GM12865 (cell line): ENCODE measurements at regions not wholly inside any gene's neighbourhood (a gene's known extent, or its start where the extent isn't known, plus 50 kb on each side); places are given as distances from the start of the nearest gene placed in this dataset.
"Not testable (repeated sequence)": the region's sequence is repeated elsewhere in the genome, so short reads cannot be mapped to it uniquely, and the experiment has no call there.

Source experiments
- DNase-seq: peaks from one replicate; pipeline ENCODE4 v3.0.0; 2010; ENCODE audit warnings: low read depth
- H3K4me3 ChIP-seq: 2 replicates; pipeline ENCODE4 v1.5.1; 2011; ENCODE audit warnings: mild to moderate bottlenecking, low read depth, low read length, control low read depth
- CTCF ChIP-seq: IDR thresholded peaks from 2 replicates; pipeline ENCODE4 v1.5.1; 2011; ENCODE audit warnings: low read length, control low read depth, low read depth, inconsistent platforms; ENCODE audit not compliant: insufficient read depth; ENCODE audit errors: missing control alignments

- DNase-seq = no peak
- no peak overlapping the region for H3K4me3 ChIP-seq
- no peak for TF ChIP-seq CTCF
Observed at GRCh38 chr5:118310401-118310800, 677.9 kb downstream of the DTWD2 start.

- no peak for TF ChIP-seq CTCF
- DNase-seq = no peak
- no peak overlapping the region for H3K4me3 ChIP-seq
Observed at GRCh38 chr5:118303296-118303695, 685.1 kb downstream of the DTWD2 start.

GRCh38 chr5:118302786-118303185 is 685.6 kb downstream of the DTWD2 start:
- no peak for TF ChIP-seq CTCF
- DNase-seq = no peak
- no peak overlapping the region for H3K4me3 ChIP-seq

GRCh38 chr5:118301696-118302095 is 686.7 kb downstream of the DTWD2 start:
- no peak for DNase-seq
- no peak overlapping the region for H3K4me3 ChIP-seq
- no peak for TF ChIP-seq CTCF

GRCh38 chr5:118295045-118295444 is 693.3 kb downstream of the DTWD2 start:
- no peak for DNase-seq
- TF ChIP-seq CTCF = no peak
- no peak overlapping the region for H3K4me3 ChIP-seq

GRCh38 chr5:118293378-118293777 is 695.0 kb downstream of the DTWD2 start:
- TF ChIP-seq CTCF = no peak
- no peak for DNase-seq

GRCh38 chr5:118290204-118290603 is 698.1 kb downstream of the DTWD2 start:
- H3K4me3 ChIP-seq = no peak overlapping the region
- no peak for DNase-seq
- no peak for TF ChIP-seq CTCF

More at GRCh38 chr5:118293378-118293777, 695.0 kb downstream of the DTWD2 start:
- no peak overlapping the region for H3K4me3 ChIP-seq

- DNase-seq, H3K4me3 ChIP-seq: not testable (repeated sequence)
Observed at GRCh38 chr5:118284230-118284629, 704.1 kb downstream of the DTWD2 start.

- DNase-seq, H3K4me3 ChIP-seq: not testable (repeated sequence)
Observed at GRCh38 chr5:118282480-118283038, 705.8 kb downstream of the DTWD2 start.
